22Rv1 (cell line): ENCODE measurements at regions not wholly inside any gene's neighbourhood (a gene's known extent, or its start where the extent isn't known, plus 50 kb on each side); places are given as distances from the start of the nearest gene placed in this dataset.
"Not testable (repeated sequence)": the region's sequence is repeated elsewhere in the genome, so short reads cannot be mapped to it uniquely, and the experiment has no call there.

Experiments used
- H3K27ac ChIP-seq: fragments of 450-650 bp; 2 replicates; pipeline ENCODE4 v1.5.1; 2017
- ZFX ChIP-seq: fragments of 450-650 bp; IDR thresholded peaks from 2 replicates; pipeline ENCODE4 v1.6.1; 2017; ENCODE audit warnings: antibody characterized with exemption, borderline replicate concordance
- TF ChIP-seq, protein P1 (sequence below): fragments of 450-650 bp; IDR thresholded peaks from 2 replicates; pipeline ENCODE4 v1.5.1; 2017; ENCODE audit warnings: mild to moderate bottlenecking

DNA sequence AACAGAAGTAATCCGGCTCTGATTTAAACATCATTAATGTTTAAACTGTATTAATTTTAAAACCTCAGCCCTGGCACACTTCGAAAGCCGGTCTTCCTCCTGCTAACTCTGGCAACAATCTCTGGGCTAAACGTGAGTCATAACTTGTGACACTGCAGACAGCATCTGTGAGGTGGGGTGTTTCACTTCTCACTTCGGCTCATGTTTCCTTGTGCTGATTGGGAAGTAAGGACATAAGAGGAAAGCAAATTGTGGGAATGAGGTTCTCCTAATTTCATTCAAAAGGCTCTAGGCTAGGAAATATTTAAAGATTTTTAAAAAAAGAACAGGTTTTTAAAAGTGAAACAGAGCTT lies 139.9 kb upstream of the USP9X start:
- TF ChIP-seq ZFX = no peak
- TF ChIP-seq, protein P1, sequence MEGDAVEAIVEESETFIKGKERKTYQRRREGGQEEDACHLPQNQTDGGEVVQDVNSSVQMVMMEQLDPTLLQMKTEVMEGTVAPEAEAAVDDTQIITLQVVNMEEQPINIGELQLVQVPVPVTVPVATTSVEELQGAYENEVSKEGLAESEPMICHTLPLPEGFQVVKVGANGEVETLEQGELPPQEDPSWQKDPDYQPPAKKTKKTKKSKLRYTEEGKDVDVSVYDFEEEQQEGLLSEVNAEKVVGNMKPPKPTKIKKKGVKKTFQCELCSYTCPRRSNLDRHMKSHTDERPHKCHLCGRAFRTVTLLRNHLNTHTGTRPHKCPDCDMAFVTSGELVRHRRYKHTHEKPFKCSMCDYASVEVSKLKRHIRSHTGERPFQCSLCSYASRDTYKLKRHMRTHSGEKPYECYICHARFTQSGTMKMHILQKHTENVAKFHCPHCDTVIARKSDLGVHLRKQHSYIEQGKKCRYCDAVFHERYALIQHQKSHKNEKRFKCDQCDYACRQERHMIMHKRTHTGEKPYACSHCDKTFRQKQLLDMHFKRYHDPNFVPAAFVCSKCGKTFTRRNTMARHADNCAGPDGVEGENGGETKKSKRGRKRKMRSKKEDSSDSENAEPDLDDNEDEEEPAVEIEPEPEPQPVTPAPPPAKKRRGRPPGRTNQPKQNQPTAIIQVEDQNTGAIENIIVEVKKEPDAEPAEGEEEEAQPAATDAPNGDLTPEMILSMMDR = no peak
- H3K27ac ChIP-seq = no peak overlapping the region

DNA sequence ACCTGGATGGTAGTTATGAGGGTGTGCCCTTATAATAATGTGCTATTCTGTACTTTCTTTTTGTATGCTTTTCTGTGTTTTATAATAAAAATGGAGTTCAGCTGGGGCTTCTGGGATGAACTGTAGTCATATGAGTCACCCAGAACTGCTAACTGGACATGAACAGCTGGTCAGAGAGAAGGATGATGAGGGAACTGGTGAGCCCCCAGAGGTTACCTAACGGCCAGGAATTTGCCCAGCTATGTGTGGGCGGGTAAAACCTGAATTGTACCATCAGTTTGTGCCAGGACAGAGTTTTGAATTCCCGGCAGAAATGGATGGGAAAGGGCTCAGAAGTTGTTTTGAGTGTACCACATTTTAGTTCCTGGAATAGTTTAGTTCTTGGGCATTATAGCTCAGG lies 138.0 kb upstream of the USP9X start:
- no peak overlapping the region for H3K27ac ChIP-seq
- TF ChIP-seq, protein P1 = no peak
- TF ChIP-seq ZFX = no peak

DNA sequence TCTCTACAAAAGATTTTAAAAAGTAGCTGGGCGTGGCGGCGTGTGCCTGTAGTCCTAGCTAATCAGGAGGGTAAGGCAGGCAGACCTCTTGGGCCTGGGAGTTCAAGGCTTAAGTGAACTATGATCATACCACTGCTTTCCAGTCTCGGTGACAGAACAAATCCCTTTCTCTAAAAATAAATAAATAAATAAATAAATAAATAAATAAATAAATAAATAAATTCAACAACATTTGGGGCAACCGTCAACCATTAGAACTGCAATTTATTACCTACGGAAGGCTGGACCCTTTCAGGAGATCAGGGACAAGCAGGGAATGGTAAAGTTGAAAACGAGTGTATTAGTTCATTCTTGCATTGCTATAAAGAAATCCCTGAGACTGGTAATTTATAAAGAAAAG lies 136.2 kb upstream of the USP9X start:
- H3K27ac ChIP-seq = no peak overlapping the region
- TF ChIP-seq, protein P1 = no peak
- TF ChIP-seq ZFX = no peak

DNA sequence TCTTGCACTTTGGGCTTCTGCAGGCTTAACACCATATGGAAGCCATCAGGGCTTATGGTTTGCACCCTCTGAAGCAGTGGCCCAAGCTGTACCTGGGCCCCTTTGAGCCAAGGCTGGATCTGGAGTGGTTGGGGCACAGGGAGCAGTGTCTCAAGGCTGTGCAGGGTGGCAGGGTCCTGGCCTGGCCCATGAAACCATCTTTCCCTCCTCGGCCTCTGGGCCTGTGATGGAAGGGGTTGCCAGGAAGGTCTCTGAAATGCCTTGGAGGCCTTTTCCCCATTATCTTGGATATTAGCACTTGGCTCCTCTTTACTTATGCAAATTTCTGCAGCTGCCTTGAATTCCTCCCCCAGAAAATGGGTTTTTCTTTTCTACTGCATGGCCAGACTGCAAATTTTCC lies 134.7 kb upstream of the USP9X start:
- no peak for TF ChIP-seq ZFX
- TF ChIP-seq, protein P1 = no peak
- no peak overlapping the region for H3K27ac ChIP-seq

DNA sequence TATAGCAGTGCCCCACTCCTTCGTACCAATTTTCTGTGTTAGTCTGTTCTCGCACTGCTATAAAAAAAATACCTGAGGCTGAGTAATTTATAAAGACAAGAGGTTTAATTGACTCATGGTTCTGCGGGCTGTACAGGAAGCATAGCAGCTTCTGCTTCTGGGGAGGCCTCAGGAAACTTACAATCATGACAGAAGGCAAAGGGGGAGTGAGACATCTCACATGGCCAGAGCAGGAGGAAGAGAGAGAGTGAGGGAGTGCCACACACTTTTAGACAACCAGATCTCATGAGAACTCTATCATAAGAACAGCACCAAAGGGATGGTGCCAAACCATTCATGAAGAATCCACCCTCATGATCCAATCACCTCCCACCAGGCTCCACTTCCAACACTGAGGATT lies 133.8 kb upstream of the USP9X start:
- H3K27ac ChIP-seq = not testable (repeated sequence)

DNA sequence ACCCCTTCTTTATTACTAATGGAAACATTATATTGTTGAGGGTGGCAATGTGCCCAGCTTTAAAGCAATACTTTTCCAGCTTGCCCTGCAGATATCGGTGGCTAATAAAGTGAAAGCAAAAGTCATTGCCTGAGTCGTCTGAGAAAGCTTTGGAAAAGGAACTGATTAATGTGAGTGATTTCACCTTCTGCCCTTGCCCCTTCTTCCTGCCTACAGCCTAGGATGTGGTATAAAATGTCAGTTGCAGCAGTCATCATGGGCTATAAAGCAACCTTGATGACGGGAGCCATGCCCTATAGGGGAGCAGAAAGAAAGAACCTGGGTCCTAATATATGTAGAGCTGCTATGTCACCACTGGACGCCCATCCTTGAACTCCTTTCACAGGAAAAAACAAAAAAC lies 132.4 kb upstream of the USP9X start:
- no peak overlapping the region for H3K27ac ChIP-seq
- TF ChIP-seq, protein P1 = no peak
- no peak for TF ChIP-seq ZFX

DNA sequence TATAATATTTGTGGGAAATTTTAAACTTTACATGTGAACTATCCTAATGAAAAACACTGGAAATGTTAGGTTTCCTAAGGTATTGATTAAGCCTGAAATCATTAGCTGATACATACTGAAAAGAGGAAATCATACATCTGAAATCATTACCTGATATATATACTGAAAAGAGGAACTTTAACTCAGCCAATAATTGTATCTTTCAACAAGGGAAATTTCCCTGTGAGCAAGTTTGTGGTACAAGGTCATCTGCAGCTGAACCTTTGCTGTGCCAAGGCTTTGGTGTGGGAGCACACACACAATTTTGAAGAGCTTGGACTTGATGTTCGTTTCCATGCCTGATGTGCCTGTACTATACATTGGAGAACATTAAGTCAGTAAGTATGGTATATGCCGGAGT lies 131.9 kb upstream of the USP9X start:
- H3K27ac ChIP-seq = no peak overlapping the region

DNA sequence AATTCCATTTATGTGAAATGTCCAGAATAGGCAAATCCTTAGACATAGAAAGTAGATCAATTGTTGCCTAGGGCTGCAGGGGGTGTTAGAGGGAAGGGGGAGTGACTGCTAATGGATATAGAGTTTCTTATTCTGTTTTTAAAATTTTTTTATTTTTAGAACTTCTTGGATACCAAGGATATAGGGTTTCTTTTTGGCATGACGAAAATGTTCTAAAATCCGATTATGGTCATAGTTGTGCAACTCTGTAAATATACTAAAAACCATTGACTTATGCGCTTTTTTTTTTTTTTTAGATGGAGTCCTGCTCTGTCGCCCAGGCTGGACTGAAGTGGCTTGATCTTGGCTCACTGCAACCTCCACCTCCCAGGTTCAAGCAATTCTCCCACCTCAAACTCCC lies 125.2 kb upstream of the USP9X start:
- H3K27ac ChIP-seq = no peak overlapping the region
- TF ChIP-seq ZFX = no peak
- TF ChIP-seq, protein P1 = no peak

More for the DNA sequence above, 131.9 kb upstream of the USP9X start:
- TF ChIP-seq, protein P1 = no peak
- TF ChIP-seq ZFX = no peak
